Hematopoietic multipotent progenitor cell treated with erythropoietin and hydrocortisone succinate and interleukin-3 and kit ligand, for 17 days (in vitro differentiated cells): ENCODE measurements at regions not wholly inside any gene's neighbourhood (a gene's known extent, or its start where the extent isn't known, plus 50 kb on each side); places are given as distances from the start of the nearest gene placed in this dataset.

Source experiments
- DNase-seq: peaks from one replicate; pipeline ENCODE4 v3.0.0-alpha.2; 2015; ENCODE audit warnings: low spot score

- no peak for DNase-seq
Measured at GRCh38 chr7:42617806-42618457, 293.9 kb downstream of the C7orf25 start.

- no peak for DNase-seq
Measured at GRCh38 chr7:42617071-42617765, 294.7 kb downstream of the C7orf25 start.

- DNase-seq = no peak
Measured at GRCh38 chr7:42614636-42615035, 297.2 kb downstream of the C7orf25 start.

- DNase-seq = no peak
Measured at GRCh38 chr7:42611961-42612360, 299.9 kb downstream of the C7orf25 start.

GRCh38 chr7:42611289-42611928 is 300.5 kb downstream of the C7orf25 start:
- DNase-seq = no peak

- DNase-seq = no peak
Measured at GRCh38 chr7:42606193-42606905, 305.5 kb downstream of the C7orf25 start.

- no peak for DNase-seq
Measured at GRCh38 chr7:42605406-42606192, 306.3 kb downstream of the C7orf25 start.

GRCh38 chr7:42603496-42603895 is 308.4 kb downstream of the C7orf25 start:
- no peak for DNase-seq

GRCh38 chr7:42597300-42597699 is 314.6 kb downstream of the C7orf25 start:
- DNase-seq = no peak

GRCh38 chr7:42596737-42597136 is 315.1 kb downstream of the C7orf25 start:
- no peak for DNase-seq

- no peak for DNase-seq
Measured at GRCh38 chr7:42593860-42594259, 318.0 kb downstream of the C7orf25 start.

- DNase-seq = no peak
Measured at GRCh38 chr7:42590771-42591310, 321.0 kb downstream of the C7orf25 start.

- no peak for DNase-seq
Measured at GRCh38 chr7:42588876-42589275, 323.0 kb downstream of the C7orf25 start.

GRCh38 chr7:42587806-42588205 is 324.1 kb downstream of the C7orf25 start:
- no peak for DNase-seq

GRCh38 chr7:42580061-42580460 is 331.8 kb downstream of the C7orf25 start:
- no peak for DNase-seq

GRCh38 chr7:42575171-42575570 is 336.7 kb downstream of the C7orf25 start:
- DNase-seq = no peak

GRCh38 chr7:42574685-42575084 is 337.2 kb downstream of the C7orf25 start:
- no peak for DNase-seq

GRCh38 chr7:42573881-42574672 is 337.1 kb upstream of the GLI3 start:
- DNase-seq = no peak

- no peak for DNase-seq
Measured at GRCh38 chr7:42572561-42572960, 335.6 kb upstream of the GLI3 start.

GRCh38 chr7:42572056-42572455 is 335.0 kb upstream of the GLI3 start:
- DNase-seq = no peak

GRCh38 chr7:42570944-42571343 is 333.9 kb upstream of the GLI3 start:
- DNase-seq = no peak
